ENCODE measurements at regions not wholly inside any gene's neighbourhood (a gene's known extent, or its start where the extent isn't known, plus 50 kb on each side); places are given as distances from the start of the nearest gene placed in this dataset.

DNA sequence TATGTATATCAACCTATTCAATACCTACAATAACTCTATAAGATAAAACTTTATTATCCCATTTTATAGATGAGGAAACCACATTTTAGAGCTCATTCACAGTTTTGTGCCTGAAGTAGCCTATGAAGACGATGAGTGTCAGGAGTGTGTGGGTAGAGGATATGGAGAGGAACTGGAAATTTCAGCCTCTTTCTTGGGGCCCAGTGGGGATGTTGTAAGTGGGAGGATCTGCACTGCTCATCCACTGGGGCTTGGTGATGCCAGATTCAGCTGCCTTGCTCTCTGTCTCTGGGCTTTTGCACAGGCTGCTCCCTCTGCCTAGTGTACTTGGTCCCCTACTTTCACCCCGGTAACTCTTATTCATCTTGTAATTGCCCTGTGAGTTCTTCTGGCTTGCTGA, 194.7 kb downstream of the SREK1 start:
- TF ChIP-seq, protein P1, sequence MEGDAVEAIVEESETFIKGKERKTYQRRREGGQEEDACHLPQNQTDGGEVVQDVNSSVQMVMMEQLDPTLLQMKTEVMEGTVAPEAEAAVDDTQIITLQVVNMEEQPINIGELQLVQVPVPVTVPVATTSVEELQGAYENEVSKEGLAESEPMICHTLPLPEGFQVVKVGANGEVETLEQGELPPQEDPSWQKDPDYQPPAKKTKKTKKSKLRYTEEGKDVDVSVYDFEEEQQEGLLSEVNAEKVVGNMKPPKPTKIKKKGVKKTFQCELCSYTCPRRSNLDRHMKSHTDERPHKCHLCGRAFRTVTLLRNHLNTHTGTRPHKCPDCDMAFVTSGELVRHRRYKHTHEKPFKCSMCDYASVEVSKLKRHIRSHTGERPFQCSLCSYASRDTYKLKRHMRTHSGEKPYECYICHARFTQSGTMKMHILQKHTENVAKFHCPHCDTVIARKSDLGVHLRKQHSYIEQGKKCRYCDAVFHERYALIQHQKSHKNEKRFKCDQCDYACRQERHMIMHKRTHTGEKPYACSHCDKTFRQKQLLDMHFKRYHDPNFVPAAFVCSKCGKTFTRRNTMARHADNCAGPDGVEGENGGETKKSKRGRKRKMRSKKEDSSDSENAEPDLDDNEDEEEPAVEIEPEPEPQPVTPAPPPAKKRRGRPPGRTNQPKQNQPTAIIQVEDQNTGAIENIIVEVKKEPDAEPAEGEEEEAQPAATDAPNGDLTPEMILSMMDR (IDR thresholded peaks at IDR 0.05), result no peak
- TF ChIP-seq POLR2A (IDR thresholded peaks at IDR 0.05), result no peak
